HG02678 (cell line): ENCODE measurements at regions not wholly inside any gene's neighbourhood (a gene's known extent, or its start where the extent isn't known, plus 50 kb on each side); places are given as distances from the start of the nearest gene placed in this dataset.

Source experiments
- ATAC-seq: cut with Tn5 transposase; IDR thresholded peaks from one replicate; pipeline ENCODE4 v1.9.1; 2021; ENCODE audit warnings: mild to moderate bottlenecking, moderate library complexity; ENCODE audit not compliant: unreplicated experiment

GRCh38 chr6:9627916-9628315 lies 787.0 kb downstream of the TFAP2A start:
- no peak for ATAC-seq

DNA sequence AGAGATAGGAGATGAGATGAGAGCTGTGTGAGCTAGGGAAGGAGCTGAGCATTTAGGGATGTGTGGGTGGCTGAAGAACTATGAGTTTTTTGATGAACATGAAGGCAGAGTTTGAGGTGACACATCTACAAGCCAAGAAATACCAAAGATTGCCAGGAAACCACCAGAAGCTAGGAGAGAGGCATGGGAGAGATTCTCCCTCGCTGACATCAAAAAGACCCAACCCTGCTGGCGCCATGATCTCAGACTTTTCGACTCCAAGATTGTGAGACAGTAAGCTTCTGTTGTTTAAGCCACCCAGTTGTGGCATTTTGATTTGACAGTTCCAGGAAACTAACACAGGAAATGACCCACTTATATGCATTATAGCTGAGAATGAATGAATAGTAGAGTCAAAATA lies 790.9 kb downstream of the TFAP2A start:
- no peak for ATAC-seq

DNA sequence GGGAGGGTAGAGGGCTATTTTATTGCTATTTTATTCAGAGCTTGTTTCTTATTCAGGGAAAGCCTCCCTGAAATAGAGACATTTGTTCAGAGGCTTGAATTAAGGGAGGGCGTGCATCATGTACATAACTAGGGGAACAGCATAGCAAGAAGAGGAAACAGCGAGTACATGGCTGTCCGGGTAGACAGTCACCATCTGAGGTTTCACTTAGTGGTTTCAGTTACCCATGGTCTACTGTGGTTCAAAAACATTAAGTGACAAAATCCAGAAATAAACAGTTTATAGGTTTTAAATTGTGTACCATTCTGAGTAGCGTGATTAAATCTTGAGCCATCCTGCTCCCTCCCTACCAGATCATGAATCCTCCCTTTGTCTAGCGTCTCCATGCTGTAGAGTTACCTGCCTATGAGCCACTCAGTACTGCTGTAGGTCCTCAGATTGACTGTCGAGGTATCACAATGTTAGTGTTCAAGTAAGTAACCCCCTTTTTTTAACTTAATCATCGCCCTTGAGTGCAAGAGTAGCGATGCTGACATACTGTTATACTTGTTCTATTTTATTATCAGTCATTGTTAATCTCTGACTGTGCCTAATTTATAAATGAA lies 791.5 kb downstream of the TFAP2A start:
- no peak for ATAC-seq

DNA sequence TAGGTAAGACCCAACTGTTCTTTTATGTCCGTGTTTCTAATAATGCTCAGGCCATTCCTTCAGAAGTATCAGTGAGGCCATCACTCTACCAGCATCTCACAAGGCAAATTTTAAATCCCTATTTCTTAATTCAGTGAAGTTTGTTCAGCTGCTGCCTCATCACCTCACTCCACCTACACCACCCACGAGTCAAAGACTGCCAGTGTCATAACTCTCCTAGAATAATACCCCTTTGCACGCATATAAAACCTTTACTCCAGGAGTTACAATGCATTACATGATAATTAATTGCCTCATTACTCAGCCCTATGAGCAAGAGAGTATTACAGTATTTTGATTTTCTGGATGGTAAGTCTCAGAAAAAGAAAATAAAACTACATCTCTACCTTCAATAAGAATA lies 793.6 kb downstream of the TFAP2A start:
- ATAC-seq, result no peak

GRCh38 chr6:9620687-9621086 lies 794.2 kb downstream of the TFAP2A start:
- ATAC-seq, result no peak

- ATAC-seq, result no peak
These were observed 794.6 kb downstream of the TFAP2A start for GRCh38 chr6:9620263-9620662.

DNA sequence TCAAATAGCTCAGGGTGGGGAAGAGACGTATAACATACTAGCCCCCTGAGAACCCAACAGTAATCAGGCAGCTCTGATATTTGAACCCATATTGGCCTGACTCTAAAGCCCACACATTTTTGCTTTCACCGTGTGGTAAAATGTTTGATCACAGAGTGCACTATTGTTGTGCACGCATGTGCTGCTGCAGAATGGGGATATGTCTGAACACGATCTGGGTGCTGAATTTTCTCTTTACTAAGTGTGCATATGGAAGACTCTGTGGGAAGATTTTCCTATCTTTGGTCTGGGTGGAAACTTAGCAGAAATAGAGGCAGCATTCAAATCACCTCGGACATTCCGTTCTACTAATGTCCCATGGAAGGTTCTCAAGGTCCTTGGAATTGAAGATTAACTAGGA lies 800.1 kb downstream of the TFAP2A start:
- no peak for ATAC-seq

DNA sequence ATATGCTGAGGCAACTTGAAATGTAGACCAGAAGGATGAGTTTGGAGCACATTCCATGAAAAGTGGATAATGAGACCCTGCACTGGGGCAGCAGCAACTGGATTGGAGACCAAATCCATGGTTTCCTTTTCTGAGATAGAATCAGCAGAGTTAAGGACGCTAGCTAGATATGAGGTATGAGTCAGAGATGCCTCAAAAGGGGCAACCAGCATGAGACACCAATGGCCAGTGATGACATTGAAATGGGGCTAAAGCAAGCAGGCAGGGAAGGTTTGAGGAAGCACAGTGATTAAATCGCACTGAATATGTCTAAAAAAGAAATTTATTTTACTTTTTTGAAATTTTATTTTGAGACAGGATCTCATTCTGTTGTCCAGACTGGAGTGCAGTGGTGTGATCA lies 802.4 kb downstream of the TFAP2A start:
- no peak for ATAC-seq

- no peak for ATAC-seq
These were observed 804.1 kb downstream of the TFAP2A start for GRCh38 chr6:9610620-9611415.

GRCh38 chr6:9606435-9607134 lies 808.3 kb downstream of the TFAP2A start:
- ATAC-seq, result no peak

DNA sequence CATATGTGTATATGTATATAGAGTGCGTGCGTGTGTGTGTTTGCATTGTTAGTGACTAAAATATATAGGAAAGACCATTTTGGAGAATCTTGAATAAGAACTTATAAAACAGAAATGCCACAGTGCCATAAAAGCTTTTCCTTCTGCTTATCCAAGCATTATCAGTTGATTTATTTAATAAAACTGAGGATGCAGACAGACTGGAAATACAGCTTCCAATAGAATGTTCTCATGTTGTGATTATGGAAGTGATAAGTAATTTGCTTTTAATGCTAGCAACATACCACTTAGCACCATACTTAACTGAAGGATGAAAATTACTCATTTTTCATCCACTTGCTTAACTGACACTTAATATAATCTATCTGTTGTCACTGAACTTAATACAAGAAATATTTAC lies 820.1 kb downstream of the TFAP2A start:
- ATAC-seq, result no peak

DNA sequence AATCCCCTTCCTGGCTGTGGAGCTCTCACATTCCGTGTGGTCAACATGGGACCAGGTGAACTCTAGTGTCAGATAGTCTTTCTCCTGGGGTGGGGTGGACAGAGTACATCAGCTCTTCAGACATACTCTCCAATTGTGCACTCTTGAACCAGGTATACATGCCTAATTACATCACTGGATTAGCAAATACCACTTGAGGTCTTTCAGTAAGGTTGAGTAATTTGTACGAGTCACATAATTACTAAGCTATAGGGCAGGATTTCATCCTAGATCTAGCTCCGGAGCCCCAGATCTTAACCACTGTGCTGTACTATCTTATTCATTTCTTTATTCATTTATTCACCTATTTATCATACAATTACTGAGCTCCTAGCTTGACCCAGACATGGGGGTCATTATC lies 821.3 kb downstream of the TFAP2A start:
- no peak for ATAC-seq

DNA sequence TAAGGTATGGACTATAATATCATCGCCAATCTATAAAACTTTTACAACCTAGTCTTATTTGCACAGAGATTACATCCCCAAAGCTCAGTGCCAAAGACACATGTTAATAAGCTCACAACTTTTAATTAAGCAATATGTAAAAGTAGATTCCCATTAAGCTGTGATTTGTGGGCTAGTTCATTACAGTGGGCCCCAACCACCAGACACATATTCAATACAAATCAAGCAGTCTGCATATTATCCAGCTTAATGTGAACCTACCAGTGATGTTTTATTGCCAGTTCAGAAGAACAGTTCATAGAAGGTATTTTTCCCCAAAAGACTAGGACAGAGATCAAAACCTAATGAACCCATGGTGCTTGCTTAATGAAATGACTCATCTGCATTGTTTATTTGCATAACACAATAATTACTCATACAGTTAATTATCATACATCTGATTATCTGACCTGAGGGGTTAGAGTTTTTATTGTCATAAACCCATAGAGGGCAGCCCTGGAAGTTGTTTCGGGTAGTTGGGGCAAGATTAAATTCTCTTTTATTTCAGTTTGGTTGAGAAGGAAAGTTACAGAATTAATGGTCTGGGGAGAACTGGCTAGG lies 831.0 kb downstream of the TFAP2A start:
- ATAC-seq, result no peak

- ATAC-seq, result no peak
These were observed 833.7 kb downstream of the TFAP2A start for GRCh38 chr6:9581155-9581554.

DNA sequence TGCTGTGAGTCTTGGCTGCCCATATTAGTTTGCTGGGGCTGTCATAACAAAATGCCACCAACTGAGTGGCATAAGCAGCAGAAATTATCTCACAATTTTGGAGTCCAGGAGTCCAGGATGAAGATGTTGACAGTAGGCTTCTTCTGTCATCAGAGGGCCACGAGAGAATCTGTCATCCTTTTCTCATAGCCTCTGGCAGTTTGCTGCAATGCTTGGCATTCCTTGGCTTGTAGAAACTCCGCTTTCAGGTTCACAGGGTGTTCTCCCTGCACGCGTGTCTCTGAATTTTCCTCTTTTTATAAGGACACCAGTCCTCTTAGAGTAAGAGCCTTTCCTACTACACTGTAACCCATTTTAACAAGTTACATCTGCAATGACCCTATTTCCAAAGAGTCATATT lies 838.4 kb downstream of the TFAP2A start:
- ATAC-seq, result no peak

DNA sequence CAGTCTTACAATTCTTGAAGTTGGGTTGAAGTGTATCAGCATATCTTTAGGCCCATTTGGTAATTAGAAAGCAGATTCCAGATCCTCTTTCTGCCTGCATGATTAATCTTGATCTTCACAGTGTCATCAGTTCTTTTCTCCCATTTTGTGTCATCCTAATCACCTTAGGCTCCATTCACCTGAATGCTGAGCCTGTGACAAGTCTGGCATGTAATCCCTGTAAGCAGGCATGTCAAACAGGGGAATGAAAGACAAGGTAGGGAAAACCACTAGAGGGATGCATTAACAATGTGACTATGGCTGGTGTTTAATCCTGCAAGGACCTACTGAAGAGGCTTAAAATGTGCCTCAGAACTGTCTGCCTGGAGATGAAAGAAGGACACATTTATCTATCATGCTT lies 848.8 kb downstream of the TFAP2A start:
- no peak for ATAC-seq

GRCh38 chr6:9564021-9564420 lies 850.9 kb downstream of the TFAP2A start:
- ATAC-seq, result no peak

- no peak for ATAC-seq
These were observed 851.3 kb downstream of the TFAP2A start for GRCh38 chr6:9563568-9563967.

DNA sequence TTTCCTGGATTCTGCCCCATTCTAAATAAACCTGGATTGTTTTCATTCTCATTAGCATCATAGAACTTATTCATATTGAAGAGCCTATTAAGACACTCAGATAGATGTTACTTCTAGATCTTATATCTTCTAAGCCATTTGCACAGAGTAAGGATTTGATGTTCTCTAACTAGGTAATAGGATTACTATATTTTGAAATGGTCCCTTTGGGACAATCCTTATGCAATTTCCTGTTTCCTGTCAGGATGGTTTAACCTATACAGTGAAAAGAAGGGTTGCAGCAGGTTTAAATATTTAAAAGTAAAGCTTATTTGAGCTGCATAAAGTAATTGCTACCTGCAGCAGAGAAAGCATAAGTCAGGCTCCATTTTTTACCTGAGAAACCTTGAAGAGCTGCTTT lies 860.1 kb downstream of the TFAP2A start:
- no peak for ATAC-seq

GRCh38 chr6:9554323-9554722 lies 860.6 kb downstream of the TFAP2A start:
- ATAC-seq, result no peak

- ATAC-seq, result no peak
These were observed 861.9 kb downstream of the TFAP2A start for GRCh38 chr6:9553002-9553401.

DNA sequence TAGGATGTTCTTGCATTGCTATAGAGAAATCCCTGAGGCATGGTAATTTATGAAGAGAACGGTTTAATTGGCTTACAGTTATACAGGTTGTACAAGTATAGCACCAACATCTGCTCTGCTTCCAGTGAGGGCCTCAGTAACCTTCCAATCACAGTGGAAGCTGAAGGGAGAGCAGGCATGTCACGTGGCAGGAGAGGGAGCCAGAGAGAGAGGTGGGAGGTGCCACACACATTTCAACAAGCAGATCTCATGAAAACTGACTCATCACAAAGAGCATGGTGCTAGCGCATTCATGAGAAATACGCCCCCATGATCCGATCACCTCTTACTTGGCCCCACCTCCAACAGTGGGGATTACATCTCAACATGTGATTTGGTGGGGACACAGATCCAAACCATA lies 871.2 kb downstream of the TFAP2A start:
- ATAC-seq, result no peak
